ENCODE measurements at regions not wholly inside any gene's neighbourhood (a gene's known extent, or its start where the extent isn't known, plus 50 kb on each side); places are given as distances from the start of the nearest gene placed in this dataset.

GRCh38 chr6:48840896-48841295 is 622.2 kb downstream of the MMUT start:
- TF ChIP-seq CTCF (conservative IDR thresholded peaks at IDR 0.05), result no peak
- no peak for TF ChIP-seq EZH2 (IDR thresholded peaks at IDR 0.05; ENCODE audit: low read depth)

Data from PC-9 (cell line).